Stomach smooth muscle (tissue), 2 donors: ENCODE measurements at regions not wholly inside any gene's neighbourhood (a gene's known extent, or its start where the extent isn't known, plus 50 kb on each side); places are given as distances from the start of the nearest gene placed in this dataset.

Experiments used
- H3K27ac ChIP-seq: one replicate; pipeline ENCODE4 v1.7.0; 2013; ENCODE audit warnings: mild to moderate bottlenecking, low read length, inconsistent platforms
- H3K27me3 ChIP-seq, 2 donors: one replicate each; pipeline ENCODE4 v1.7.0; 2013; ENCODE audit warnings: low read length in 2 of 2; ENCODE audit not compliant: insufficient read depth in 2 of 2, control insufficient read depth in 1 of 2
- H3K36me3 ChIP-seq, 2 donors: one replicate each; pipeline ENCODE4 v1.7.0; 2013; ENCODE audit warnings: low read length in 2 of 2; ENCODE audit not compliant: control insufficient read depth in 2 of 2, insufficient read depth in 2 of 2
- H3K4me1 ChIP-seq: one replicate; pipeline ENCODE4 v1.7.0; 2013; ENCODE audit warnings: low read length; ENCODE audit not compliant: control insufficient read depth, insufficient read depth
- H3K4me3 ChIP-seq, 2 donors: one replicate each; pipeline ENCODE4 v1.7.0; 2013; ENCODE audit warnings: low read length in 2 of 2
- H3K9ac ChIP-seq, 2 donors: one replicate each; pipeline ENCODE4 v1.7.0; 2013; ENCODE audit warnings: low read length in 2 of 2, mild to moderate bottlenecking in 1 of 2
- H3K9me3 ChIP-seq, 2 donors: one replicate each; pipeline ENCODE4 v1.7.0; 2013; ENCODE audit warnings: low read length in 2 of 2; ENCODE audit not compliant: control insufficient read depth in 2 of 2
- donor health status: healthy.
- donor health status: Pancreatic carcinoma.

DNA sequence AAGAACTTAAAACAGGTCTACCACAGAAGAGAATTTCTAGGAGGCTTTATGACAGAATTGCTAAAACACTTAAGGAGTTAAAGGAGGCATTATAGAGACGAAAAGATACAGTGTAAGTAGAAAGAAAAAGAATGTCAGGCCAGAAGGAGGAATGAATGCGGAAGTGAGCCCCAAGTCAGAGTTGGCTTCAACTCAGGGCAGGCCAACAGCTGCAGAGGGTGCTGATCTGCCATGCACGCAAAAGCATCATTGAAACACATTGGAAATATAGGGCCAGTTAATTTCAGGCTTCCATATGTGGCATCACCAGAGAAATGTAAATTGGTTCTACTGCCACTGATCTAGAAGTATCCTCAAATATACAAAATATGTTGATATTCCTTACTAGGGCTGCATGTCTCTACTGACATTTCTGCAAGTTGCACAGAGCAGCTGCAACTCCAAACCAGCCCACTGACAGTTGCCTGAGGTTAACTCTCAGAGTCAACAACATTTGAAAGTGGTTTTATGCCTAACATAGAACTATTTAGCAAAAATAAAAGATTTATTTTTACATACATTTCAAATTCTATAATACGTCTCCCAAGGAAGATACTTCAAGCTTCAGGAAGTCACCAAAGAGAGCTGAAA lies 324.1 kb downstream of the C11orf87 start:
- Histone ChIP-seq H3K27me3 (no peaks in the 10 kb centered on the region), H3K9me3 (no peaks in the 10 kb centered on the region), H3K9ac (no peak overlapping the region), H3K36me3 (no peaks in the 10 kb centered on the region), H3K4me3 (no peak overlapping the region), H3K4me1 (no peaks in the 10 kb centered on the region), H3K27ac (no peak overlapping the region)

DNA sequence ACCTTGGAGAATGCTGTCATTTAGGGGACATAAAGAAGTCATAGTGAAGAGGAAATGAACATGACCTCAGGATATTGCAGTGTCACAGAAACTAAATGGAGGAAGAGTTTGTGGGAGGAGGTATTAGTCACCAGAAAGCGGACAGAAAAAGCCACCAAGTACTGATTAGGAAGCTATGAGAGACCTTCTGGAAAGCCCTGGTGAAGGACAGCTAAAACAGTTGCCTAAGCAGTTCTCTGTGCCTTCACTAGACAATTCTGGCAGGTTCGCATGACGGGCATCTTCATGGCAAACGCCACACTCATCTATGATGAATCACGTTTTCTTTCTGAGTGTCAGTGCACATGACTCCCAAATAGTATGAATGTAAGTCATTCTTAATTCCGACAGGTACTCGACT lies 325.8 kb downstream of the C11orf87 start:
- no peak overlapping the region for H3K4me3 ChIP-seq
- H3K36me3 ChIP-seq = no peaks in the 10 kb centered on the region
- H3K4me1 ChIP-seq = no peaks in the 10 kb centered on the region
- no peak overlapping the region for H3K9ac ChIP-seq
- no peaks in the 10 kb centered on the region for H3K9me3 ChIP-seq
- H3K27ac ChIP-seq = no peak overlapping the region
- H3K27me3 ChIP-seq = no peaks in the 10 kb centered on the region

DNA sequence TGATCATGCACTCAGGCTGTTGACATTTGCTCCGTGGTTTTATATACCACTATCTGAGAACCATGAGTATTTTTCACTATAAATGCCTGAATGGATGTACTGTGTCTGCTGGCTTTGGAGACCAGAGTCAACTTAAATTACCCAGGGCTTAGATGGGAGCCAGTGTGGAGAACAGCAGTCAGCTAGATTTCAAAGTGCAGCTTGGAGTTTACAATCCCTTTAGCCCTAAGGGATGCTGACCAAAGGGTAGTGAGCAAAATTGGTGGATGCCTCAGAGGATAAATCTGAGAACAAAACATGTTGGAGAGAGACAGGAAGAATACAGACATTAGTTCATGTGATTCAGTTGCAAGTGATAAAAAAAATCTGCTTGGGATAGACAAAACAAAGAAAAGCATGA lies 327.5 kb downstream of the C11orf87 start:
- no peaks in the 10 kb centered on the region for H3K9me3 ChIP-seq
- no peak overlapping the region for H3K9ac ChIP-seq
- H3K36me3 ChIP-seq = no peaks in the 10 kb centered on the region
- H3K4me3 ChIP-seq = no peak overlapping the region
- H3K27me3 ChIP-seq = no peaks in the 10 kb centered on the region
- H3K4me1 ChIP-seq = no peaks in the 10 kb centered on the region
- no peak overlapping the region for H3K27ac ChIP-seq

DNA sequence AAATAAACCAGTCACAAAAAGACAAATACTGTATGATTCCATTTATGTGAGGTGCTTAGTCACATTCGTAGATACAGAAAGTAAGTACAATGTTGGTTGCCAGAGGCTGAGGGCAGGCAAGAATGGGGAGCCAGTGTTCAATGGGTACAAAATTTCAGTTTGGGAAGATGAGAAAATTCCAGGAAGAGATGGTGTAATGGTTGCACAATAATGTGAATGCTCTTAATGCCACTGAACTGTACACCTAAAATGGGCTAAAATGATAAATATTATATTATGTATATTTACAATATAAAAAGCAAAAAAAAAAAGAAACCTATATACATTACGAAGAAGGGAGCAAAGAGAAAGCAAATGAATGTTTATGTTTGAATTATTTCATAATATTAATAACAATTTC lies 329.0 kb downstream of the C11orf87 start:
- Histone ChIP-seq H3K4me1 (no peaks in the 10 kb centered on the region), H3K9ac (no peak overlapping the region), H3K4me3 (no peak overlapping the region), H3K27me3 (no peaks in the 10 kb centered on the region), H3K27ac (no peak overlapping the region), H3K9me3 (no peaks in the 10 kb centered on the region), H3K36me3 (no peaks in the 10 kb centered on the region)

DNA sequence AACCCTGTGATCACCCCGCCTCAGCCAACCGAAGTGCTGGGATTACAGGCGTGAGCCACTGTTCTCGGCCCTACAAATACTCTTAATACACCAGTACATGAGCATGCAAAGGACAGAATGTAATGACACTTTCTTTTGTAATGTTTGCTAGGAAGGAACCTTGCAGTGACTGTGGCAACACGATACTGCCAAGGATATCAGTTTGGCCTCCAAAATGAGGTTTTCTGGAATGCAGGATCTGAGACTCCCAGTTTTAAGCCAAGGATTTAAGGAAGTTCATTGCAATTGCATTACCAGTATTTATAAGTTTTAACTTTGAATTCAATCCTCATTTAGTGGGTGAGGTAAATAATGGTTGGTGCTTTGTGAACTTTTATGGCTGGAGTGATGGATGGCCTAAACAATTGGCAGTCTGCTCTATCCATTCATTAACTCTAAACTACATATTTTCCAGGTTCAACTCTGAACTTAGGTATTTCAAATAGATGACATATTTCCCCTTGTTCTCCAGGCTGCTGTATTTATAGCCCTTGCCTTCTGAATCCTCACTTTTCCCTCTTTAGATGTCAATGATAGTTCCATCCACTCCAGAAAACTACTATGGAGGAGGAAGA lies 330.3 kb downstream of the C11orf87 start:
- H3K9me3 ChIP-seq = no peaks in the 10 kb centered on the region
- H3K4me3 ChIP-seq = no peak overlapping the region
- no peak overlapping the region for H3K27ac ChIP-seq
- no peaks in the 10 kb centered on the region for H3K27me3 ChIP-seq
- H3K36me3 ChIP-seq = no peaks in the 10 kb centered on the region
- H3K9ac ChIP-seq = no peak overlapping the region
- H3K4me1 ChIP-seq = no peaks in the 10 kb centered on the region

DNA sequence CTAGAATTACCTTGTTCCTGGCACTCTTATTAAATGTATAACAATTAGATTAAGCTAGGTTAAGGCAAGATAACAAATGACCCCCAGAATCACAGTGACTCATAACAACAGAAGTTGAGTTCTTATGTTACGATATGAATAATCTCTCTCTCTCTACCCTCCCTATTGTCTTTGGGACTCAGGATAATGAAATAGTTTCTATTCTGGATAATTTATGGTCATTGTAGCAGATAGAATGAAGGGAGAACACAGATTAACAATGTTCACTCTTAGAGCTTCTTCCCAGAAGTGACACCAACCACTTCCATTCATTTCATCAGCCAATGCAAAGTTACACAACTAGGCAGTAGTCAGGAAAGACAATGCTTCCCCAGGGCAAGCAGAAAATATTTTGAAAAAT lies 334.5 kb downstream of the C11orf87 start:
- no peak overlapping the region for H3K4me3 ChIP-seq
- no peak overlapping the region for H3K9ac ChIP-seq
- no peaks in the 10 kb centered on the region for H3K9me3 ChIP-seq
- H3K36me3 ChIP-seq = no peaks in the 10 kb centered on the region
- no peak overlapping the region for H3K27ac ChIP-seq
- H3K4me1 ChIP-seq = no peaks in the 10 kb centered on the region
- H3K27me3 ChIP-seq = no peaks in the 10 kb centered on the region

DNA sequence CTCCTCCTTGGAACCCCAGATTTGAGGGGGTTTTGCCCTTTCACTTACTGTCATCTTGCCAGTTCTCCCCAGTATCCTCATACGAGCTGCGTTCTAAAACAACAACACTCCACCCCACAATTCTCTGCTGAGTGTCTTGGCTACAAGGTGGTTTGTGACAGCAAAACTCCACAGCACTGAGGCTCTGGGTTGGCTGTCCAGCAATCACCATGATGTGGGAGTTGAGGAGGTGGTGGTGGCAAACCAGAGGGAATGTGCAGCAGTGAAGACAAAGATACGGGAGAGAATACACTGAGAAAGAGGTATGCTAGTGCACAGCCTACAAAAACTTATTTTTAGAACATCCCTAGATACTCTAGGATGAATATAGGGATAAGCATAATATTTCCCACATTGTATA lies 335.0 kb downstream of the C11orf87 start:
- Histone ChIP-seq H3K36me3 (no peaks in the 10 kb centered on the region), H3K27ac (no peak overlapping the region), H3K9ac (no peak overlapping the region), H3K4me3 (no peak overlapping the region), H3K27me3 (no peaks in the 10 kb centered on the region), H3K9me3 (no peaks in the 10 kb centered on the region), H3K4me1 (no peaks in the 10 kb centered on the region)

DNA sequence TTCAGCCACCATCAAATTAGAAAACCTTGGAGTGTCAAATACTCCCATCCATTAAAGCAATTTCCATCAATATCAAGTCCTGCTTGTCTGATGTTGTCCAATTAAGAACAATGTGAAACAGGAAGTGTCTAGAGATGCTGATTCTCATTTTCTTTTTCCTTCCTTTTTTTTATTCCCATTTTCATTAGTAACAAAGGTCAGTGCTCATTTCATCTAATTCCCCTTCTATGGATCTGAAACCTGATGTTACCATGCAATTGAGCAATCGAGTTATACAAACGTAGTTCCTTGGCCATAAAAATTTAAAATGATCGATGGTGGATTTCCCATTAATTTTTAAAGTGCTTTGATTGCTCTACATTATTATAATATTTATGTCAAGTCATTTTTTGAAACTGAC lies 330.6 kb upstream of the ZC3H12C start:
- Histone ChIP-seq H3K4me3 (no peak overlapping the region), H3K27ac (no peak overlapping the region), H3K9ac (no peak overlapping the region), H3K4me1 (no peaks in the 10 kb centered on the region), H3K9me3 (no peaks in the 10 kb centered on the region), H3K36me3 (no peaks in the 10 kb centered on the region), H3K27me3 (no peaks in the 10 kb centered on the region)

DNA sequence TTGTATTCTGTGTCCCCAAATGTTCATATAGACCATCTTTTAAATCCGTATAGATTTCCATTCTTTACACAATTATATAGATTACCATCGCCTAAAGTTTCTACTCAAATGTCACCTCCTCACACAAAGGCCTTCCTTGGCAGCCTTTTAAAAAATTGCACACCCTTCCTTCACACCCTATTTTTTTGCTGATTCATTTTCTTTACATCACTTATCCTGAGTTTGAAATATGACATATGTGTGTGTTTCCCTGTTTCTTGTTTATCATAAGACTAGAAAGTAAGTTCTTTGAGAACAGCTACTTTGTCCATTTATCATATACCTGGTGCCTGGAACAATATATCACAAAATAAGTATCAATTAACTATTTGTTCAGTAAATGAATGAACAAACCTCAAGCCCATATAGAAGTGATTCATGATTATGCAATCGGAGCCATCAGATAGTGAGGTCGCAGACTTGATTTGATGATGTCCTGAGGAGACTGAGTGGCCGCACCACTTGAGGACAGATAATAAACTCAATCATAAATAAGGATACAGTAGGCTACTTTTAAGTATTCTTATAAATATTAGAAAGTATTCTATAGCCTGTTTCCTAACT lies 327.4 kb upstream of the ZC3H12C start:
- H3K9me3 ChIP-seq = no peaks in the 10 kb centered on the region
- no peaks in the 10 kb centered on the region for H3K4me1 ChIP-seq
- H3K9ac ChIP-seq = no peak overlapping the region
- H3K27me3 ChIP-seq = no peaks in the 10 kb centered on the region
- no peaks in the 10 kb centered on the region for H3K36me3 ChIP-seq
- no peak overlapping the region for H3K27ac ChIP-seq
- H3K4me3 ChIP-seq = no peak overlapping the region

DNA sequence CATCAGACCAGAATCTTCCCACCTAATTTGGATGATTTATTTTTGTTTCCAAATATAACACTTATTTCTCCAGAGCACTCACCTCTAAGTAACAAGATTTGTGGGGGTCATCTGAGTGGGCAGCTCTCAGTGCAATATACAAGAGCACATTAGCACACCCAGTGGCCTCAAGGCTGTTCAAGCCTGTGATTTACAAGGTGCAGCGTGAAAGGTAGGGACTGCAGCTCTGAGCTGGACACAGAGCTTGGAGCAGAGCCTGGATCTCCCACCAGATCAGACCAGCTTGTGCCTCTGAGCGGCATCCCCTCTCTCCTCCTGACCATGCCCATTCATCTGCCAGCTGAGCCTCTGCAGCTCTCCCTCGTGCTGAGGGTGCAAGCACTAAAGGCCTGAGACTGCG lies 323.3 kb upstream of the ZC3H12C start:
- Histone ChIP-seq H3K27ac (no peak overlapping the region), H3K9me3 (no peaks in the 10 kb centered on the region), H3K9ac (no peak overlapping the region), H3K4me1 (no peaks in the 10 kb centered on the region), H3K36me3 (no peaks in the 10 kb centered on the region), H3K4me3 (no peak overlapping the region), H3K27me3 (no peaks in the 10 kb centered on the region)

DNA sequence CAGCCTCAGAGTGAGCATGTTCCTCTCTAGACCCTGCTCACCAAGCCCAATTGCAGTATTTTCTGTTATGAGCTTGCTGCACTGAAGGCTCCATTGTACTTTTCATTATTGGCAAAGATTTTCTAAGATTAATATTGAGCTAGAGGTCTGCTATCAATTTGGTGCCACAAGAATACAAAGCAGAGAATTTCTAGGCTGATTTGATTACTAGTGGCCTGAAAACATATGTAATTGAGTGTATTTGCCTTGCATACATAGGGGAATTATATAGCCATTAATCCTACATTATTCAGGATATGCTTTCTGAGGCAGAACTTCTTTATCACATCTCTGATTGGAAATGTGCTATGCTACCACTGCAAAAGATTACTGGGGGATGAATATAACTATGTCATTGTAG lies 322.9 kb upstream of the ZC3H12C start:
- H3K36me3 ChIP-seq = no peaks in the 10 kb centered on the region
- H3K9me3 ChIP-seq = no peaks in the 10 kb centered on the region
- no peaks in the 10 kb centered on the region for H3K27me3 ChIP-seq
- H3K9ac ChIP-seq = no peak overlapping the region
- H3K4me3 ChIP-seq = no peak overlapping the region
- H3K4me1 ChIP-seq = no peaks in the 10 kb centered on the region
- H3K27ac ChIP-seq = no peak overlapping the region
